Caco-2 (cell line): ENCODE measurements at regions not wholly inside any gene's neighbourhood (a gene's known extent, or its start where the extent isn't known, plus 50 kb on each side); places are given as distances from the start of the nearest gene placed in this dataset.
A peak's percentile ranks its signal among the peaks of the same experiment; 100 is the strongest.

ENCODE experiments used
- BruUV-seq: library from RNA; stranded (reverse); fragments of 400-500 nt; replicated peaks from 2 replicates; lab custom pipeline; 2021; lab: Mats Ljungman, UMichigan
- CTCF ChIA-PET: fragments of 300-600 bp; sonication (Branson Sonifier 250); formaldehyde crosslinking; loops from one replicate; lab custom pipeline; 2022; ENCODE audit warnings: antibody characterized with exemption; lab: Charles Lee
- POLR2A ChIA-PET: fragments of 300-600 bp; sonication (Branson Sonifier 250); formaldehyde crosslinking; loops from one replicate; lab custom pipeline; 2022; ENCODE audit warnings: antibody characterized with exemption; lab: Charles Lee
- DNase-seq, 2 experiments: peaks; one replicate each; pipeline versions ENCODE4 v3.0.0 to v3.0.0-alpha.2; 2020 to 2022
- H3K27me3 ChIP-seq: replicated peaks from 2 replicates; pipeline ENCODE4 v1.6.0; 2011; ENCODE audit warnings: low read length; ENCODE audit not compliant: control insufficient read depth, insufficient read depth
- H3K36me3 ChIP-seq: 2 replicates; pipeline ENCODE4 v1.5.1; 2011; ENCODE audit warnings: low read length; ENCODE audit not compliant: control insufficient read depth, insufficient read depth
- H3K4me1 ChIP-seq: fragments of 250-450 bp; sonication (Bioruptor Pico); 2 replicates; pipeline ENCODE4 v1.5.1; 2020; ENCODE audit warnings: mild to moderate bottlenecking
- H3K4me3 ChIP-seq: 2 replicates; pipeline ENCODE4 v1.5.1; 2011; ENCODE audit warnings: low read depth, mild to moderate bottlenecking, control low read depth, low read length
- H3K9me3 ChIP-seq: fragments of 250-450 bp; sonication (Bioruptor Pico); 2 replicates; pipeline ENCODE4 v1.5.1; 2020; ENCODE audit warnings: mild to moderate bottlenecking, moderate library complexity
- H3K27ac Mint-ChIP-seq: one replicate; pipeline ENCODE4 v1.8.0; 2022; ENCODE audit warnings: mixed read lengths; ENCODE audit not compliant: unreplicated experiment
- H3K27me3 Mint-ChIP-seq: one replicate; pipeline ENCODE4 v1.8.0; 2022; ENCODE audit warnings: mixed read lengths; ENCODE audit not compliant: insufficient read depth, unreplicated experiment
- H3K36me3 Mint-ChIP-seq: one replicate; pipeline ENCODE4 v1.8.0; 2022; ENCODE audit warnings: mild to moderate bottlenecking, mixed read lengths; ENCODE audit not compliant: insufficient read depth, unreplicated experiment
- H3K4me1 Mint-ChIP-seq: one replicate; pipeline ENCODE4 v1.8.0; 2022; ENCODE audit warnings: low read depth, mixed read lengths; ENCODE audit not compliant: unreplicated experiment
- H3K4me3 Mint-ChIP-seq: one replicate; pipeline ENCODE4 v1.8.0; 2022; ENCODE audit warnings: mild to moderate bottlenecking, moderate library complexity, mixed read lengths; ENCODE audit not compliant: unreplicated experiment
- H3K9me3 Mint-ChIP-seq: one replicate; pipeline ENCODE4 v1.8.0; 2022; ENCODE audit warnings: mixed read lengths; ENCODE audit not compliant: unreplicated experiment
- CTCF ChIP-seq, 2 experiments: fragments of 200-600 bp in 1 of 2; IDR thresholded peaks; 1 replicate in 1 of 2; 2 replicates in 1 of 2; pipeline versions ENCODE4 v1.5.1 to v1.8.0; 2011 to 2022; ENCODE audit warnings: antibody characterized with exemption in 1 of 2, control low read depth in 1 of 2, inconsistent platforms in 1 of 2, low read depth in 1 of 2, low read length in 1 of 2, mild to moderate bottlenecking in 1 of 2, moderate library complexity in 1 of 2; ENCODE audit not compliant: insufficient read depth in 1 of 2, severe bottlenecking in 1 of 2, unreplicated experiment in 1 of 2
- intact Hi-C: fragments of 100-400 bp; cut with micrococcal nuclease; formaldehyde crosslinking; loops from one replicate; pipeline ENCODE4 v1.10.0; 2022; ENCODE audit not compliant: unreplicated experiment

GRCh38 chr2:191573216-191573615 is 104.7 kb upstream of the NABP1 start:
- intact Hi-C loops: no loop called here
- Histone ChIP-seq H3K36me3 (no peaks in the 10 kb centered on the region), H3K9me3 (no peaks in the 10 kb centered on the region), H3K4me3 (no peak overlapping the region), H3K4me1 (peaks cover 65% of the 10 kb centered on the region), H3K27me3 (no peaks in the 10 kb centered on the region)
- Mint-ChIP-seq H3K27ac (peak overlapping the region; percentile 79), H3K36me3 (peaks cover 12% of the 10 kb centered on the region), H3K4me3 (no peak overlapping the region), H3K27me3 (no peaks in the 10 kb centered on the region), H3K9me3 (no peaks in the 10 kb centered on the region), H3K4me1 (peaks cover 49% of the 10 kb centered on the region)
- TF ChIP-seq CTCF (IDR thresholded peaks at IDR 0.05; ENCODE audit: insufficient read depth in 1 of 2, low read depth in 1 of 2, low read length in 1 of 2, severe bottlenecking in 1 of 2, unreplicated experiment in 1 of 2): no peak
- POLR2A ChIA-PET: interaction anchor here (2.5 kb wide), 1 partner anchor 105 kb away, joined by 15 read pairs; the partner anchor contains the start of gene NABP1
- BruUV-seq: no TSS peak
- no peak for DNase-seq
- CTCF ChIA-PET: interaction anchor here (1.6 kb wide), 1 partner anchor 104 kb away, joined by 3 read pairs; the partner anchor contains the start of gene NABP1

- intact Hi-C loops: loop anchor here (1.0 to 2.0 kb wide), 3 partner anchors 8 to 63 kb away; no protein-coding TSS in a partner anchor
- ChIA-PET POLR2A (interaction anchor here (2.5 kb wide), 1 partner anchor 104 kb away, joined by 15 read pairs; the partner anchor contains the start of gene NABP1), CTCF (interaction anchor here (1.6 kb wide), 1 partner anchor 103 kb away, joined by 3 read pairs; the partner anchor contains the start of gene NABP1)
- Mint-ChIP-seq H3K36me3 (peaks cover 12% of the 10 kb centered on the region), H3K27ac (peak overlapping the region; percentile 79), H3K4me3 (peak overlapping the region; percentile 24), H3K27me3 (no peaks in the 10 kb centered on the region), H3K9me3 (no peaks in the 10 kb centered on the region), H3K4me1 (peaks cover 49% of the 10 kb centered on the region)
- Histone ChIP-seq H3K4me1 (peaks cover 59% of the 10 kb centered on the region), H3K9me3 (no peaks in the 10 kb centered on the region), H3K36me3 (no peaks in the 10 kb centered on the region), H3K27me3 (no peaks in the 10 kb centered on the region), H3K4me3 (no peak overlapping the region)
- DNase-seq: peak in 1 of 2 experiments; percentile 14
- no TSS peak for BruUV-seq
- TF ChIP-seq CTCF (IDR thresholded peaks at IDR 0.05; ENCODE audit: insufficient read depth in 1 of 2, low read depth in 1 of 2, low read length in 1 of 2, severe bottlenecking in 1 of 2, unreplicated experiment in 1 of 2): no peak
Observed at GRCh38 chr2:191574232-191574631, 103.7 kb upstream of the NABP1 start.

GRCh38 chr2:191577605-191578004 is 100.3 kb upstream of the NABP1 start:
- ChIA-PET CTCF (no interaction called here), POLR2A (no interaction called here)
- H3K27me3 ChIP-seq: no peaks in the 10 kb centered on the region
- H3K36me3 ChIP-seq: no peaks in the 10 kb centered on the region
- intact Hi-C loops: no loop called here
- H3K4me3 Mint-ChIP-seq: no peak overlapping the region
- no peak for TF ChIP-seq CTCF (IDR thresholded peaks at IDR 0.05; ENCODE audit: insufficient read depth in 1 of 2, low read depth in 1 of 2, low read length in 1 of 2, severe bottlenecking in 1 of 2, unreplicated experiment in 1 of 2)
- no peaks in the 10 kb centered on the region for H3K27me3 Mint-ChIP-seq
- no peak overlapping the region for H3K4me3 ChIP-seq
- no peak for DNase-seq
- BruUV-seq: no TSS peak
- peaks cover 4% of the 10 kb centered on the region for H3K9me3 Mint-ChIP-seq
- peaks cover 33% of the 10 kb centered on the region for H3K4me1 Mint-ChIP-seq
- no peaks in the 10 kb centered on the region for H3K9me3 ChIP-seq
- peaks cover 55% of the 10 kb centered on the region for H3K4me1 ChIP-seq
- H3K27ac Mint-ChIP-seq: no peak overlapping the region
- peaks cover 11% of the 10 kb centered on the region for H3K36me3 Mint-ChIP-seq
